Stimulated activated CD4-positive, alpha-beta T cell treated with anti-CD3 and anti-CD28 coated beads, TNF-alpha, amount 100 ng/mL, for 4 hours (primary cell): ENCODE measurements at regions not wholly inside any gene's neighbourhood (a gene's known extent, or its start where the extent isn't known, plus 50 kb on each side); places are given as distances from the start of the nearest gene placed in this dataset.

ENCODE experiments used
- DNase-seq, 3 experiments: peaks; one replicate each; pipeline ENCODE4 v3.0.0-alpha.2; 2020; ENCODE audit warnings: low read depth in 3 of 3

DNA sequence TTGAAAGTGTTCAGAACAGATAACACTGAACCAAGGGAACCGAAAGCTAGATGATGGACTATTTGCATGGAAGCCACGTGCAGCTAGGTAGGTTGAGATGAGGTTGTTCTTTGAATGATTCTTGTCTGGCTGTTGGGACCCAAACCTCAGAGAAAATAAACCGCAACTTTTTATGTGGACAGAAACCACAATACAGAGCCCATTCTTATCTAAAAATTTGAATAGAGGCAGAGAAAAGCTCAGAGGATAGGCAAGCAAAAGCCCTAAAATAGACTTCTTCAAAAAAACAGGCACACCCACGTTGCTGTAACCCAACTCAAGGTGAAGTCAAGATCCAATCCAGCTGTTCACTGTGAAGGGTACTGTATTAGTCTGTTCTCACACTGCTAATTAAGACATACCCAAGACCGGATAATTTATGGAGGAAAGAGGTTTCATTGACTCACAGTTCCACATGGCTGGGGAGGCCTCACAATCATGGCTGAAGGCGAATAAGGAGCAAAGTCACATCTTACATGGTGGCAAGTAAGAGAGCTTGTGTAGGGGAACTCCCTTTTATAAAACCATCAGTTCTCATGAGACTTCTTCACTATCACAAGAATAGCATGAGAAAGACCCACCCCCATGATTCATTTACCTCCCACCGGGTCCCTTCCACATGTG, 353.8 kb downstream of the AACS start:
- DNase-seq, result no peak

DNA sequence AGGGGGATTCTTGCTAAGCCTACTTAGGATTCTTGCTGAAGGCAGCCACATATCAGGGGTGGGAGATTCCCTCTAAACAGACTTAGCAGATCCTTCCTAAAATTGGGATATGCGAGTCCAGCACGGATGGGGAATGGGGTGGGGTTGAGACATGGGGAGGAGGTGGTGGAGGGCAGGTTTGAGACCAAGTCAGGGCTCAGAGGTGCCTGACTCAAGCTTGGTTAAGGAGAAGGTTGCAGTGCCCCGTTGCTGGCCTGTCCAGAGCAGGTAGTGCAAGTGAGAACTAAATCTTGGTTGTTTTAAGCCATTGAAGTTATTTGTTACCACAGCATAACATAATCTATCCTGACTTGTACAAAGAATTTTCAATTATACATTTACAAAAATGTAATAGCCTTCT, 359.7 kb downstream of the AACS start:
- no peak for DNase-seq

DNA sequence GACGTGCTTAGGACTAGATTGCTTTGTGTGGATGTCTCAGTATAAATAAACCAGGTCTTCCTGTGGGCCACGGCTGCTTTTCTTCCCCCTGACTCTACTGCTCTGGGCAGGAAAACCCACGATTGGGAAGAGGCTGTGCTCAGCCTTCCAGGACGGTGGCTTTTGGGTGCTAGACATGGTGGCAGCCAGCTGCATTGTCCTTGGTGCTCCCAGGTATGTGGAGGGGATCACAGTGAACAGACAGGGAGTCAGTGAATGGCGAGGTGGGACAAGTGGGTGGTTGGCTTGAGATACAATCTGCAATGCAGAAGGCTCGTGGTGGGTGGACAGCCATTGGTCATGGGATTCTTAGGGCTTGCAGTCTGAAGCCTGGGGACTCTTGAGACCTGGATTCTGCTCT, 366.3 kb downstream of the AACS start:
- DNase-seq, result no peak

DNA sequence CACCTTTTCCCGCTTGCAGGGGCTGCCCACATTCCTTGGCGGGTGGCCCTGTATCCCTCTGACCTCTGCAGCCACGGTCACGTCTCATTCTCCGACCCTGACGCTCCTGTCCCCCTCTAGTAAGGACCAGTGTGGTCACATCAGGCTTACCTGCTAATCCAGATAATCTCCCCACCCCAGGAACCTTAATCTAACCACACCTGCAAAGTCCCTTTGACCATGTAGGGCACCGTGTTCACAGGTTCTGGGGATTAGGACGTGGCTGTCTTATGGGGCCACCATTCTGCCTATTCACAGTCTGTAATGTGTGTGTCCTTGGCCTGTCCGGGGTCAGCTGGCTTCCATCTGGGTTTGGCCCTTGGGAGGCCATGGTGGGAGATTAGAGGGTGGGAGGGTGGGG, 368.9 kb downstream of the AACS start:
- no peak for DNase-seq

DNA sequence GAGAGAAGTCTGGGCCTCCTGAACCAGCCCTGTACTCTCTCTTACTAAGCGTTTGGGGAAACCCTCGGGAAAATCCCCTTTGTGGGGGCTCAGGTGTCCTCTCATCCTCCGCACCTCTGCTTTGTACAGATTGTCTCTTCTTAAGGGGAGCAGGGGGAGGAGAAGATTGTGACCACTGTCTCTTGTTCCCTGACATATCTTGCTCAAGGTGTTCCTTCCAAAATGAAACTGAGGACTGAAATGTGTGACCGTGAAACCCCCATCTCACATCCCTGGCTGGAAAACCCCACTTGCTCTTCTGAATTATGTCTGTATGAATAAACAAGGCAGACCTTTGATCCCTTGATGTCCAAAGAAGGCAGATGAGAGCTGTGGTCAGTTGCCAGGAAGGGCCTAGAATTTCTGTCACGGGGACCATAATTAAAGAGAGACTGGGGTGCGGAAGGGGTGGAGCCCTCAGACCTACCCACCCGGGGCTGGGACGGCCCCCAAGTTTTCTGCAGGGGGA, 369.8 kb downstream of the AACS start:
- DNase-seq, result no peak

DNA sequence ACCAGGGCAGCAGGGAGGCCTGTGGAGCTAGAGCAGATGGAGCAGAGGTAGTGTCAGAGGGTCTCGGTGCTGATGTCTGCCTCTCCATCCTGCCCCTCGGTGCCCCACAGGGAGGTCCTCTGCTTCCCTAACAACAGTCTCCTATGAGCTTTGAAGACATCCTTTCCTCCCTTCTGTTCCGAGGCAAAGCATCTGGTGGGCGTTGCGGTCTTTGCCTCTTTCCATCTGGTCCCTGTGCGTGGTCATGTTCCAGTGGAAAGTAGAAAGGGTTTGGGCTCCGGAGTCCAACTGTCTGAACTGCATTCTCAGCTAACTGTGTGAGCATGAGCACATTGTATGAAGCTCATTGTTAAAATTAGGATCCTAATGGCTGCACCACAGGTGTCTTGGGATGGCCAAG, 370.6 kb downstream of the AACS start:
- DNase-seq, result no peak

DNA sequence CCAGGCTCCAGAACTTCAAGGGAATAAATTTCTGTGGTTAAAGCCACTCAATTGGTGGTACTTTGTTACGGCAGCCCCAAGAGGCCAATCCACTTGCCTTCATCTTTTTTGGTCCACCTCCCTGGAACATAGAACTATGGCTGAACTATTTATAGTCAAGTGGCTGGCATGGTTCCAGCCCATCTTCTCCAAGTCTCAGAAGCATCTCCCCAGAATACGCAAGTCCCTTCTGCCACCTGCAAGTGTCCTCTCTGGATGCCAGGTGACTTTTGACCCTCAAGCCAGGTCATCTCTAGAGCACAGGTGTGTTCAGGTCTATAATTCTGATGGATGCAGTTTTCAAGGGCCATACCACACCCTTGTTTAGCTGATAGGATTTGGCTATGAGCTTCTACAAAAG, 371.5 kb downstream of the AACS start:
- DNase-seq, result no peak

DNA sequence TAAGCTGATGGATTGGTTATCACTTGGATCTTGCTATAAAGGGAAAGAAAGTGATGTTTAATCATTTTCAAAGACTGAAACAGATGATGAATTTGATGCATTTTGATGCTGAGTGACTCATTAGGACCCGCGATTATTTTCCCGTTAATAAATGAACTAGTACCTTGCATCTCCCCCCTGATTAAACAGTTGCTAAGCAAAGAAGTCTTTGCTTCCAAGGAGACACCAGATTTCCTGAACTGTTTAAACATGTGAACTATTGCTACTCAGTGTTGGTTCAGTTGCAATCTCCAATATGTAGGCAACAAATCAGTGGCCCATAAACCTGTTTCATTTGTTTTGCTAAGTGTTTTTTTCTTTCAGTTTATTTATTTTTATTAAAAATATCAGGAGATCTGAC, 375.2 kb downstream of the AACS start:
- no peak for DNase-seq

DNA sequence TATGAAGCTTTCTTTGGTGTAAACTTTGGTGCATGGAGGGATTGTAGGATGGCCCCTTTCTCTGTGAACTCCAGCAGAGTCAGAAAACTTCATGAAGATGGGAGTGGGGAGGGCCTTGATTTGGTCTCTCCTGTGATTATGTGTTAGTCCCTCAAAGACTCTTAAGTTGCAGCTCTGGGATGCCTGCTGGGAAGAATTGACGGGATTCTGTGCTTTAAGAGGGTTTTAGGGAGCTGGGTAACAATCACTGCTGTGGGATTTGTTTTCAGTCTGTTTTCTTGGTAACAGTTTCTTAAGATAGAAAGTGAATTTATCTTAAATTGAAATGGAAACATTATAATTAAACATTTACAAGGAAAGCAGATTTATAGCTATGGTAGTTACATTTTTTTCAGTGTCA, 378.1 kb downstream of the AACS start:
- DNase-seq, result no peak

DNA sequence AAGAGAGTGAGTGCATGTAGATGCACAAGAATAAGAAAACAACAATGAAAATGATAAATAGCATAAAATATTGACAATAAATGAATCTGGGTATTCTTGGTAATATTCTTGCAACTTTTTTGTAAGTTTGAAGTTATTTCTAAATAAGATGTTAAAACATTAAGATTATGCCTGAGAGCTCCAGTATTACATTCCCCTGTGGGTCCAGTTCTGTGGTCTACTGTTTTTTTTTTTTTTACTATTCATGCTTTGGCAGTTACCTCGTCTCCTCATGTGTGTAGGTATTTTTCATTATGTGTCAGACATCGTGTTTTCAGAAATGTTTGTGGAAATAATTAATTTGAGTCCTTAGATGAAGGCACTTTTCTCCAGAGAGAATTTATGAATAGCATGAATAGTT, 386.2 kb downstream of the AACS start:
- DNase-seq, result no peak

DNA sequence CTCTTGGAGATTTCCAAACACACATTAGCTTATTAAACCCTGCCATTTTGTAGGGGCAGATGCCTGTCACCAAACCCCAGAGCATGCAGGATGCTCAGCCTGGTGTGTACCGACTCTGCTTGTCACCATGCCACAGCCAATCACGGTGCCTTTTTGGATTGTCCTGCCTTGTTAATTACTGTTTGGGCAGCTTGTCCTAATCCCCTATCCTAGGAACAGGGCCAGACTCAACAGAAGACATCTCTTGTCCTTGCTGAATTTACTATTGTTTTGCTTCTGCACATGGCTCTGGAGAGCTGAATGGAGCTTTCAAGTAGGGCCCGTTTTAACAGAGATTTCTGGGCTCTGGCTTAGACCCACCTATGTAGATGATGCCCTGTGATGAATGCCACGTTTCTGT, 388.5 kb downstream of the AACS start:
- DNase-seq, result no peak

DNA sequence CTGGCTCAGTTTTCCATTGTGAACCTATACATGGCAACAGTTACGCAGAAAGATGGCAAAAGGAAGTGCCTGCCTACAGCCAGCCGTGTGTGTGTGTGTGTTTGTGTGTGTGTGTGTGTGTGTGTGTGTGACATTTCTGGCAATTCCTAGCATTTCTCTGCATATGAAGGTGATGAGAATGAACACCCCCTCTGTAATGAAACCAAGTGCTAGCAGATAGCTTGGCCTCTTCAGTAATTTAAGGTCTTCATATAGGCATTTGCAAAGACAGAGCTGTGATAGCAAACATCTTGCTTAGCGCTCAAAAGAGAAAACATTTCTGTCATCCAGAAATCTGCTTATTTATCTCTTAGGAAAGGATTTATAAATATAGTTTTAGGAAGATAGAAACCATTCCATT, 389.1 kb downstream of the AACS start:
- no peak for DNase-seq

DNA sequence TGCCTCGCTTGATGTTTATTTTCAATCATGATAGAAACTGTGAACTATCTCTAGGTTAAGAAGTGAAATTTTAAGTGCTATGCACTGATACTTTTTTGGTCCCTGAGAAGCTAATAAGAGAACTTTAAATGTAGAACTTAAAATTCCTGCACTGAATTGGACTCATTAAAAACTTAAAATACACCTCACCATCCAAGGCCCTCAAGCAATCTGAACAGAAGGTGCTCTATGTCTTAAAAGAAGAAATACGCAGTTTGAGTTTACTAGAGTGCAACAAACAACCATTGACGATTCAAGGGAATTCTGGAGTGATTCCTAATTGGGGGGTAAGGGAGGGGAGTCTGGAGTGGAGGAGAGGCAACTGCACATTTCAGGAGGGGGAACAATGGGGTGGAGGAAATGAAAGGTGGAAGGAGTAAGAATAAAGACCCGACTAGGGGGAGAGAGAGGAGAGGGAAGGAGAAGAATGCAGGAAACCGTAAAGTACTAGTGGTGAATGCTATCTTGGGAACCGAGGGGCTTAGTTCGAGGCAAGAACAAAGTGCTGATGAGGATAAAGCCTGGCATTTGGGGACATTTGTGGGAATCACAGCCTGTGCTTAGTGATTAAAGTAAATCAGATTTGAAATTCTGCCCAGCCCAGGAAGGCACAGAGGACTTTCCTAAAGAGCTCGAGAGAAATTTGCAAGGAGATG, 389.7 kb downstream of the AACS start:
- DNase-seq, result no peak

DNA sequence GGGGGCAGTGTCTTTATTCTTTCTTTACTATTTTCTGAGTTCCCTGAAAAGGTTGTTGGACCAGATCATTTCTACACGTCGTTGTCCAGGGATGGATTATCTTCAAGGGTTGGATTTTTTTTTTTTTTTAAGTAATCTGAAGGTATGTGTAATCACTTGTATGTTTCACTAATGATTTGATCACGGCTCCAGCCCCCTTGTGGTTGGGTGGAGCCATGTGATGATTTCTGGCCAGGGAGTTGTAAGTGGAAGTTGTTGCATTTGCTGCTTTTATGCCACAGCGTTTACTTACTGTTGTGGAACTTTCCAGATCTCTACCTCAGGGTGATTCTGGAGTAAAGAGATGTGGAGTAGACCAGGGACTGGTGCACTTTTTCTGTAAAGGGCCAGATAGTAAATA, 390.3 kb downstream of the AACS start:
- no peak for DNase-seq

DNA sequence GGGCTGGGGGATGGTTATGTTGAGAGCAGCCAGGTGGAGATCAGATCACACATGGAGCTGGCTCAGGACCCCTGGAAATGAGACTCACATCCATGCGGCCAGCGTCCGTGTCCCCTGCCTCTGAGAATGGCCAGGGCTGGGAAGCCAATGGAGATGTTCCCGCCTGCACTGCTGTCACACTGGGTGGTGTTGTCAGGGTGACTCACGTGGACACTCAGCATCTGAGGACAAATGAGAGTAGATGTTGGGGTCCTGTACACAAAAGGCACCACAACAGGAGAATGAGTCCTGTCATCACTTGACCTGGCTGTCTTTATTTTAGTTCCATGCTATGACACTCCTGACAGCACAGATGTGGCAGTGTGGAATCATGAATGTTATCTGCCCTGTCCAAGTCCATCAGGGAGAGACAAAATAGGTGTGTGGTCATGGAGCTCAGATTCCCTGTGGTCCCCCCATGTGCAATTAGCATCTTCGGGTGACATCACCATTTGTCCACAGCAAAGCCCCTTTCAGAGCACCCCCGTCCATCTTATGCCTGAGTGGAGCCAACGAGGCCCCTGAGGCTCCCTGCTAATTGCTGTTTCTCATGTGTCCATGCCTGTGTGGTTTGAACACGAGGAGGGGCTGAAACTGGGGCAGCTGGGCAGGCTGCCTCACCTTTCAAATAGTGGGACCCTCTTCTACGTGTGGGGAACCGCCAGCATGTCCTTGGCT, 393.5 kb downstream of the AACS start:
- no peak for DNase-seq

DNA sequence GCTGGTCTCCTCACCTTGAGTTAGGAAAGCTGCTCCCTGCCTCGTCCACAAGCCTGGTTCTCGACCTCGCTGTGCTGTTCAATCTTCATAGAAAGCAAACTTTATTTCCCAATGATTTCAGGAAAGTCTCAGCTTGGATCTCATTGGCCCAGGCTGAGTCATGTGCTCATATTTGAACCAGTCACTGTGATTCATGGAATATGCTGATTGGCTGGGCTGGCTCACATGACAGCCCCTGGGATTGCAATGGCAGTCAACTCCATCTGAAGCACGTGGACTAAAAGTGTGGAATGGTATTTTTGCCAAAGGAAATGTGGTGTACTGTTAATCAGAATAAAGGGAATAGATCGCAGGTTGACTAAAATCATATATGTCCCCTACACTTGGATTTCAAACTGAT, 396.6 kb downstream of the AACS start:
- no peak for DNase-seq

DNA sequence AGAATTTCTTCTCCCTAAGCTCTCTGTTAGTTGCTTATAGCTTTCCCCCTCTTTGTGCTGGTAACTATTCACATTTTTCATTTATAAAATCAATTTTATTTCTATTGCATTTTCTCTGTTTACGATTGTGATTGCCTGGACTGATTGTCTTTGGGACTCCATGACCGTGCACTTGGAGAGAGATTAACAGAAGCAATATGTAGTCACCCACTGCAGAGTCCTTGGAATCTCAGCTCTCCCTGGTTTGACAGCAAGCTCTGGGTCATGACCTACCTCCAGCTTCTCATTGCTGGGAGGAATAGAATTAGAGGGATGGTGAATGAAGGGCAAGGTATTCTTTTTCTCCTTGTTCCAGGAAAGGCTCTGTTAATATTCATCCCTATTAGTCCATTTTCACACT, 398.2 kb downstream of the AACS start:
- DNase-seq, result no peak

DNA sequence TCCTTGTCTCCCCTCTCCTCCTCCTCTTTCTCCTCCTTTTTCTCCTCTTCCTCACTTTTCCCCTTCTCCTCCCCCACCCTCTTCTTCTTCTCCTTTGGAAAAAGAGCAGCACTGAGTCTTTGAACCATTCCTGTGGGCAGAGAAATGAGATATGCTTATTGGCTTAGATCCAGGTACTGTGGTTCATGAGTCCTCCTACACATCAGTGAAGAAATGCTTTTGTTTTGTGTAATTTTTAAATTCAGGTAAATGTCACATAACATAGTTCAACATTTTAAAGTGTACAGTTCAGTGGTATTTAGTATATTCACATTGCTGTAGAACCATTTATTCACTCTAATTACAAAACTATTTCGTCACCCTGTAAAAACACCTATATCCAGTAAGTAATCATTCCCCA, 402.1 kb downstream of the AACS start:
- no peak for DNase-seq

DNA sequence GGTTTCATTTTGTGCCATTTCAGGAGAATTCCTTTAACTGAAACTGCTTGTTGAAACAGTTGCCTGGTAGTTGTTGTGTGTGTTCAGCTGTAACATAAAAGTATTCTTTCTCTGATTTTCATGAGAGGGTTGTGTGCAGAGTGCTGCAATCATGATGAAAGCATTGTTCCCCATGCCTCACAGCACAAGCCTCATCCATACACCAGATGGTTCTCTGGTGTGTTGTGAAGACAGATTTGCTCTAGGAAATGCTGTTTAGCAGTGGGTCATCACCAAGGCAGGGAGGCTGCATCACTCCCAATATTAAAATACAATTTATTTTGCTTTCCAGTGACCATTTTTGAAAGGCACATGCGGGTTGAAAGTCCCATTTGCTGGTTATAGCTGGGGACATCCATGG, 404.4 kb downstream of the AACS start:
- DNase-seq, result no peak

DNA sequence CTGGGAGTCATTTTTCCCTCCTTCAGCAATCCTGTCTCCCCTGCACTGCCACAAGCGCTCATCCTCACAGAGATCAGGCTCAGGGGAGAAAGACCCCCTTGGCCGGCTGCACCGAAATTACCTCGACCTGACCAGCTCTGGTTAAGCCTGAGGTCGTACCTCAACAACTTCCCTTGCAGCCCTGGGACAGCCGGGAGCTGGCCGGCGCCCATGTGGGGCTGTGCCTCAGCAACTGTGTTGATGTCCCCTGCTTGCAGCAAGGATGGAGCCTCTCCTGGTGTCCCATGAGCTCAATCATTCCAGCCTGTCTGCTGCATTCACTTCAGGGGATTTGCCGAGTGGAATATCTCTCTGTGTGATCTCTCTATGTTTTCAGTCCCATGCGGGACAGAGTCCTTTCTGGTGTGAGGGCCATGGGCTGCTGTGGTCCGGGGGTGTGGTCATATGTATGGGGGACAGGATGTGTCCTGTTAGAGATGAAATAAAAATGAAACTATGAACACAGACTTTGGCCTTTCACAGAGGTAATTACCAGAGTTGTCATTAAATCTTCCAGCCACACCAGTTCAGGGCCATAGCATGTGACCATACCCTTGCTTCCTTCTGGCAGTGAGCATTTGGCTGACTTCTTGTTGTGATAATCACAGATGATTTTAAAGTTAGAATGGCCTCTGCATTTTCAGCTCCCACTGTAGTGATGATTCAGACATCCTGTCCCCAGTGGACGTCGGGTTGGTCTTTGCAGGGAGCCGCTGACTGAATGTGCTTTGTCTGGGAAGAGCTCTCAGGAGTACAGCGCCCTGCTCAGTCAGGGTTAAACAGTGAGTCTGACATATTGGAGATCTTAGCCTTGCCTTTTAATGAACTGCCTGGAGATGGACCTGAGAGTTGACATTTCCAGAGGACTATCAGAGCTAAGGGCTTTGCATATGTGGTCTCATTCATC, 405.9 kb downstream of the AACS start:
- no peak for DNase-seq

DNA sequence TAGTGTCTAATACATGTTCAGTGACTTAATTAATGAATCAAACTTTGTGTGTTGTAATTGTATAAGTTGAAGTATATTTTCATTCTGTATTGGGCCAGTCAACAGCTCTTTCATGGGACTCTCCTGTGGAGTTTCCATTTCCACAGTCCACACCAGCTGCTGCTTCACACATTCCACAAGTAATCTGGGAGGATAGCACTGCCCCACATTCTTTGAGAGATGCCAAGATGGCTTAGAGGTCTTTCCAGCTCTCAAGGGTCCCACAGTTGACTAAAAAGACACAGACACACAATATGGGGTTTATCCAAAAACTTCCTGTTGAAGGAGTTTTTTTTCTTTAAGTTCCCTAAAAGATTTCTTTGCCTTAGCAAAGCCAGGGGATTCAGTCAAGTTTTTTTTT, 408.3 kb downstream of the AACS start:
- DNase-seq, result no peak

DNA sequence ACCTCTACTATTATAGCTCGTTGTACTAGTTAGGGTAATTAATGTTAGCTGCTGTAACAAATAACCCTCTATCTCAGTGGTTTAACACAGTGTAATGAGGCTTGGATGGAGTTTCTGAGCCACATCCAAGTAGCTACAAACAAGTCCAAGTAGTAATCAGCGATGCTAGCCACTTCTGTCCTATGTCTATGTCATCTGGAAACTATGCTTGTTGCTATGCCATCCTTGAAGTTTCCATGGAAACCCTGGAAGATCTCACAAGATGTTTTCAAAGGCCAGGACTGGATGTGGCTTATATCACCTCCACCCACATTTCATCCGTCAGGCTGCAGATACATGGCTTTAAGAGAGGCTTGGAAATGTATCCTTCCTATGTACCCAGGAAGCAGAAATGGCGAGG, 422.1 kb downstream of the AACS start:
- DNase-seq, result no peak
